Calu3 (cell line): ENCODE measurements at regions not wholly inside any gene's neighbourhood (a gene's known extent, or its start where the extent isn't known, plus 50 kb on each side); places are given as distances from the start of the nearest gene placed in this dataset.

Experiments
- BruUV-seq: library from RNA; stranded (reverse); fragments of 400-500 nt; replicated peaks from 2 replicates; lab custom pipeline; 2021; lab: Mats Ljungman, UMichigan
- CTCF ChIA-PET: fragments of 300-600 bp; sonication (Branson Sonifier 250); formaldehyde crosslinking; loops from one replicate; lab custom pipeline; 2022; ENCODE audit warnings: antibody characterized with exemption; lab: Charles Lee
- DNase-seq: peaks from one replicate; pipeline ENCODE4 v3.0.0; 2022
- H3K27ac Mint-ChIP-seq: one replicate; pipeline ENCODE4 v1.8.0; 2022; ENCODE audit warnings: mixed read lengths; ENCODE audit not compliant: unreplicated experiment
- H3K27me3 Mint-ChIP-seq: one replicate; pipeline ENCODE4 v1.8.0; 2022; ENCODE audit warnings: mixed read lengths; ENCODE audit not compliant: unreplicated experiment
- H3K36me3 Mint-ChIP-seq: one replicate; pipeline ENCODE4 v1.8.0; 2022; ENCODE audit warnings: mild to moderate bottlenecking, moderate library complexity, mixed read lengths; ENCODE audit not compliant: insufficient read depth, unreplicated experiment
- H3K4me1 Mint-ChIP-seq: one replicate; pipeline ENCODE4 v1.8.0; 2022; ENCODE audit warnings: mild to moderate bottlenecking, low read depth, mixed read lengths; ENCODE audit not compliant: unreplicated experiment
- H3K4me3 Mint-ChIP-seq: one replicate; pipeline ENCODE4 v1.8.0; 2022; ENCODE audit warnings: mild to moderate bottlenecking, low read depth, moderate library complexity, mixed read lengths; ENCODE audit not compliant: unreplicated experiment
- H3K9me3 Mint-ChIP-seq: one replicate; pipeline ENCODE4 v1.8.0; 2022; ENCODE audit warnings: low read depth, mixed read lengths; ENCODE audit not compliant: unreplicated experiment
- CTCF ChIP-seq: fragments of 200-600 bp; IDR thresholded peaks from one replicate; pipeline ENCODE4 v1.8.0; 2022; ENCODE audit warnings: antibody characterized with exemption; ENCODE audit not compliant: unreplicated experiment
- intact Hi-C: fragments of 100-400 bp; cut with micrococcal nuclease; formaldehyde crosslinking; loops from one replicate; pipeline ENCODE4 v1.10.0; 2022; ENCODE audit not compliant: unreplicated experiment

GRCh38 chrX:112313201-112313600, 230.6 kb upstream of the TRPC5 start:
- DNase-seq: no peak
- no TSS peak for BruUV-seq
- no peaks in the 10 kb centered on the region for H3K4me1 Mint-ChIP-seq
- H3K9me3 Mint-ChIP-seq: peaks cover 11% of the 10 kb centered on the region
- H3K4me3 Mint-ChIP-seq: no peak overlapping the region
- H3K27me3 Mint-ChIP-seq: no peaks in the 10 kb centered on the region
- CTCF ChIA-PET: no interaction called here
- intact Hi-C loops: no loop called here
- H3K27ac Mint-ChIP-seq: no peak overlapping the region
- H3K36me3 Mint-ChIP-seq: no peaks in the 10 kb centered on the region
- TF ChIP-seq CTCF: no peak

GRCh38 chrX:112306027-112306426, 223.5 kb upstream of the TRPC5 start:
- CTCF ChIA-PET: no interaction called here
- no TSS peak for BruUV-seq
- H3K36me3 Mint-ChIP-seq: no peaks in the 10 kb centered on the region
- peaks cover 6% of the 10 kb centered on the region for H3K9me3 Mint-ChIP-seq
- DNase-seq: no peak
- no peaks in the 10 kb centered on the region for H3K4me1 Mint-ChIP-seq
- intact Hi-C loops: no loop called here
- no peaks in the 10 kb centered on the region for H3K27me3 Mint-ChIP-seq
- no peak overlapping the region for H3K4me3 Mint-ChIP-seq
- TF ChIP-seq CTCF: no peak
- no peak overlapping the region for H3K27ac Mint-ChIP-seq

GRCh38 chrX:112279940-112280339, 197.4 kb upstream of the TRPC5 start:
- Mint-ChIP-seq H3K36me3 (no peaks in the 10 kb centered on the region), H3K4me3 (no peak overlapping the region), H3K9me3 (peaks cover 20% of the 10 kb centered on the region), H3K27me3 (no peaks in the 10 kb centered on the region), H3K4me1 (no peaks in the 10 kb centered on the region), H3K27ac (no peak overlapping the region)
- intact Hi-C loops: no loop called here
- no TSS peak for BruUV-seq
- CTCF ChIA-PET: no interaction called here
- no peak for TF ChIP-seq CTCF
- no peak for DNase-seq

GRCh38 chrX:112270991-112271390, 188.4 kb upstream of the TRPC5 start:
- no peaks in the 10 kb centered on the region for H3K27me3 Mint-ChIP-seq

More at GRCh38 chrX:112270991-112271390, 188.4 kb upstream of the TRPC5 start:
- no TSS peak for BruUV-seq
- Mint-ChIP-seq H3K27ac (no peak overlapping the region), H3K4me1 (no peaks in the 10 kb centered on the region), H3K4me3 (no peak overlapping the region), H3K9me3 (peaks cover 10% of the 10 kb centered on the region), H3K36me3 (no peaks in the 10 kb centered on the region)
- CTCF ChIA-PET: no interaction called here
- TF ChIP-seq CTCF: no peak
- no peak for DNase-seq
- intact Hi-C loops: no loop called here
